Islet of Langerhans (tissue), 1 donor: ENCODE measurements at regions not wholly inside any gene's neighbourhood (a gene's known extent, or its start where the extent isn't known, plus 50 kb on each side); places are given as distances from the start of the nearest gene placed in this dataset.

Experiments used
- FAIRE-seq: peaks from one replicate; lab custom pipeline; 2011; peaks lifted over from hg19 to GRCh38; lab: Jason Lieb, UNC

- no peak for FAIRE-seq
Measured at GRCh38 chr11:103624708-103625623, 411.5 kb upstream of the DDI1 start.

GRCh38 chr11:103625624-103625965 lies 410.8 kb upstream of the DDI1 start:
- no peak for FAIRE-seq

GRCh38 chr11:103628121-103628520 lies 408.3 kb upstream of the DDI1 start:
- FAIRE-seq, result no peak

GRCh38 chr11:103631841-103632240 lies 404.6 kb upstream of the DDI1 start:
- no peak for FAIRE-seq

GRCh38 chr11:103633068-103633788 lies 403.2 kb upstream of the DDI1 start:
- no peak for FAIRE-seq

GRCh38 chr11:103633819-103634590 lies 402.4 kb upstream of the DDI1 start:
- no peak for FAIRE-seq

- no peak for FAIRE-seq
Measured at GRCh38 chr11:103636232-103636631, 400.2 kb upstream of the DDI1 start.

GRCh38 chr11:103637295-103637694 lies 399.1 kb upstream of the DDI1 start:
- FAIRE-seq, result no peak

- FAIRE-seq, result no peak
Measured at GRCh38 chr11:103637831-103638230, 398.6 kb upstream of the DDI1 start.

- no peak for FAIRE-seq
Measured at GRCh38 chr11:103644676-103645075, 391.8 kb upstream of the DDI1 start.

- no peak for FAIRE-seq
Measured at GRCh38 chr11:103648054-103648453, 388.4 kb upstream of the DDI1 start.

GRCh38 chr11:103648670-103649400 lies 387.6 kb upstream of the DDI1 start:
- no peak for FAIRE-seq

GRCh38 chr11:103649401-103649895 lies 387.0 kb upstream of the DDI1 start:
- no peak for FAIRE-seq

GRCh38 chr11:103650330-103650729 lies 386.1 kb upstream of the DDI1 start:
- FAIRE-seq, result no peak

GRCh38 chr11:103651341-103651998 lies 385.0 kb upstream of the DDI1 start:
- no peak for FAIRE-seq

- FAIRE-seq, result no peak
Measured at GRCh38 chr11:103652013-103652412, 384.4 kb upstream of the DDI1 start.

GRCh38 chr11:103656382-103656781 lies 380.1 kb upstream of the DDI1 start:
- no peak for FAIRE-seq

GRCh38 chr11:103659206-103659618 lies 377.2 kb upstream of the DDI1 start:
- no peak for FAIRE-seq

GRCh38 chr11:103659743-103660142 lies 376.7 kb upstream of the DDI1 start:
- FAIRE-seq, result no peak

- no peak for FAIRE-seq
Measured at GRCh38 chr11:103661185-103661584, 375.3 kb upstream of the DDI1 start.

GRCh38 chr11:103661991-103662390 lies 374.4 kb upstream of the DDI1 start:
- no peak for FAIRE-seq
